K562 (cell line): ENCODE measurements at regions not wholly inside any gene's neighbourhood (a gene's known extent, or its start where the extent isn't known, plus 50 kb on each side); places are given as distances from the start of the nearest gene placed in this dataset.

Experiments
- AFF1 ChIP-seq, 2 experiments: fragments of 450-650 bp; IDR thresholded peaks; 2 replicates each; pipeline ENCODE4 v1.6.1; 2018; ENCODE audit warnings: mild to moderate bottlenecking in 2 of 2, low read depth in 1 of 2; ENCODE audit not compliant: partially characterized antibody in 2 of 2
- L3MBTL2 ChIP-seq: fragments of 450-650 bp; IDR thresholded peaks from 2 replicates; pipeline ENCODE4 v1.6.1; 2016; ENCODE audit warnings: mild to moderate bottlenecking, moderate library complexity
- TRIM24 ChIP-seq, 2 experiments: fragments of 450-650 bp; IDR thresholded peaks; 2 replicates each; pipeline ENCODE4 v1.6.1; 2016
- TF ChIP-seq, protein P1 (sequence below): sonication (generic); formaldehyde crosslinking; IDR thresholded peaks from 2 replicates; pipeline ENCODE4 v1.8.0; 2022; ENCODE audit warnings: mild to moderate bottlenecking, missing genetic modification reagents
- TF ChIP-seq, protein P2 (sequence below): IDR thresholded peaks from 3 replicates; pipeline ENCODE4 v1.6.1; 2011; ENCODE audit warnings: borderline replicate concordance, mild to moderate bottlenecking, moderate library complexity; ENCODE audit not compliant: insufficient read length; ENCODE audit errors: extremely low read depth

- TF ChIP-seq AFF1 (IDR thresholded peaks at IDR 0.05; ENCODE audit: low read depth in 1 of 2, partially characterized antibody in 2 of 2) (no peak), TRIM24 (IDR thresholded peaks at IDR 0.05) (no peak), L3MBTL2 (no peak)
- TF ChIP-seq, protein P1, sequence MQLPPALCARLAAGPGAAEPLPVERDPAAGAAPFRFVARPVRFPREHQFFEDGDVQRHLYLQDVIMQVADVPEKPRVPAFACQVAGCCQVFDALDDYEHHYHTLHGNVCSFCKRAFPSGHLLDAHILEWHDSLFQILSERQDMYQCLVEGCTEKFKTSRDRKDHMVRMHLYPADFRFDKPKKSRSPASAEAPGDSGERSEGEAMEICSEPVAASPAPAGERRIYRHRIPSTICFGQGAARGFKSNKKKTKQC: no peak
- TF ChIP-seq, protein P2, sequence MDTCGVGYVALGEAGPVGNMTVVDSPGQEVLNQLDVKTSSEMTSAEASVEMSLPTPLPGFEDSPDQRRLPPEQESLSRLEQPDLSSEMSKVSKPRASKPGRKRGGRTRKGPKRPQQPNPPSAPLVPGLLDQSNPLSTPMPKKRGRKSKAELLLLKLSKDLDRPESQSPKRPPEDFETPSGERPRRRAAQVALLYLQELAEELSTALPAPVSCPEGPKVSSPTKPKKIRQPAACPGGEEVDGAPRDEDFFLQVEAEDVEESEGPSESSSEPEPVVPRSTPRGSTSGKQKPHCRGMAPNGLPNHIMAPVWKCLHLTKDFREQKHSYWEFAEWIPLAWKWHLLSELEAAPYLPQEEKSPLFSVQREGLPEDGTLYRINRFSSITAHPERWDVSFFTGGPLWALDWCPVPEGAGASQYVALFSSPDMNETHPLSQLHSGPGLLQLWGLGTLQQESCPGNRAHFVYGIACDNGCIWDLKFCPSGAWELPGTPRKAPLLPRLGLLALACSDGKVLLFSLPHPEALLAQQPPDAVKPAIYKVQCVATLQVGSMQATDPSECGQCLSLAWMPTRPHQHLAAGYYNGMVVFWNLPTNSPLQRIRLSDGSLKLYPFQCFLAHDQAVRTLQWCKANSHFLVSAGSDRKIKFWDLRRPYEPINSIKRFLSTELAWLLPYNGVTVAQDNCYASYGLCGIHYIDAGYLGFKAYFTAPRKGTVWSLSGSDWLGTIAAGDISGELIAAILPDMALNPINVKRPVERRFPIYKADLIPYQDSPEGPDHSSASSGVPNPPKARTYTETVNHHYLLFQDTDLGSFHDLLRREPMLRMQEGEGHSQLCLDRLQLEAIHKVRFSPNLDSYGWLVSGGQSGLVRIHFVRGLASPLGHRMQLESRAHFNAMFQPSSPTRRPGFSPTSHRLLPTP: no peak
- TF ChIP-seq, all 486 proteins: peak for 0
Measured at GRCh38 chr12:4114986-4115385, 158.6 kb upstream of the CCND2 start (continued).
